IPS DF 6.9 (cell line): ENCODE measurements at regions not wholly inside any gene's neighbourhood (a gene's known extent, or its start where the extent isn't known, plus 50 kb on each side); places are given as distances from the start of the nearest gene placed in this dataset.

ENCODE experiments used
- DNase-seq: peaks from one replicate; pipeline ENCODE4 v3.0.0-alpha.2; 2013; ENCODE audit warnings: low read depth, low spot score
- H3K27ac ChIP-seq: one replicate; pipeline ENCODE4 v1.5.1; 2013; ENCODE audit warnings: low read length, control low read depth
- H3K27me3 ChIP-seq: 2 replicates; pipeline ENCODE4 v1.6.1; 2013; ENCODE audit warnings: mild to moderate bottlenecking, low read length; ENCODE audit not compliant: control insufficient read depth, insufficient read depth
- H3K36me3 ChIP-seq: 2 replicates; pipeline ENCODE4 v1.6.1; 2013; ENCODE audit warnings: low read length; ENCODE audit not compliant: control insufficient read depth, insufficient read depth
- H3K4me1 ChIP-seq: 2 replicates; pipeline ENCODE4 v1.6.1; 2013; ENCODE audit warnings: low read length; ENCODE audit not compliant: control insufficient read depth, insufficient read depth
- H3K4me3 ChIP-seq: 2 replicates; pipeline ENCODE4 v1.5.1; 2013; ENCODE audit warnings: mild to moderate bottlenecking, low read length
- H3K9me3 ChIP-seq: 2 replicates; pipeline ENCODE4 v1.6.1; 2013; ENCODE audit warnings: low read length, inconsistent platforms; ENCODE audit not compliant: control insufficient read depth, insufficient read depth
- WGBS: extraction: QIAGEN DNeasy Blood & Tissue Kit; methylation state at CpG from one replicate; pipeline ENCODE4 v1.1.7; 2013; ENCODE audit warnings: mixed read lengths, missing lambda C conversion rate; ENCODE audit not compliant: insufficient read length, insufficient coverage; 5-methylcytosine and 5-hydroxymethylcytosine counted together

- no peak overlapping the region for H3K27ac ChIP-seq
- DNase-seq: no peak
- no peaks in the 10 kb centered on the region for H3K9me3 ChIP-seq
- H3K27me3 ChIP-seq: no peaks in the 10 kb centered on the region
- H3K4me3 ChIP-seq: no peak overlapping the region
- H3K4me1 ChIP-seq: 0 out of 2 replicates have a peak, but pooled peaks cover 1% of the 10 kb centered on the region
- no peaks in the 10 kb centered on the region for H3K36me3 ChIP-seq
Measured at GRCh38 chr21:37967036-37967435, 50.8 kb upstream of the KCNJ6 start.

- WGBS: no CpG with 5 or more reads among the region's 3 CpGs
Measured at GRCh38 chr21:37968744-37969143, 52.5 kb upstream of the KCNJ6 start.

GRCh38 chr21:37970548-37970947 is 54.3 kb upstream of the KCNJ6 start:
- no peaks in the 10 kb centered on the region for H3K36me3 ChIP-seq
- no CpG with 5 or more reads among the region's 4 CpGs for WGBS
- no peak overlapping the region for H3K27ac ChIP-seq
- H3K9me3 ChIP-seq: no peaks in the 10 kb centered on the region
- no peaks in the 10 kb centered on the region for H3K27me3 ChIP-seq
- 0 out of 2 replicates have a peak, but pooled peaks cover 3% of the 10 kb centered on the region for H3K4me1 ChIP-seq
- H3K4me3 ChIP-seq: no peak overlapping the region
- DNase-seq: no peak

More at GRCh38 chr21:37968744-37969143, 52.5 kb upstream of the KCNJ6 start:
- Histone ChIP-seq H3K4me1 (0 out of 2 replicates have a peak, but pooled peaks cover 3% of the 10 kb centered on the region), H3K27me3 (no peaks in the 10 kb centered on the region), H3K36me3 (no peaks in the 10 kb centered on the region), H3K4me3 (no peak overlapping the region), H3K27ac (no peak overlapping the region), H3K9me3 (no peaks in the 10 kb centered on the region)
- no peak for DNase-seq

GRCh38 chr21:37971390-37971950 is 55.2 kb upstream of the KCNJ6 start:
- Histone ChIP-seq H3K27ac (no peak overlapping the region), H3K36me3 (no peaks in the 10 kb centered on the region), H3K27me3 (no peaks in the 10 kb centered on the region), H3K4me3 (no peak overlapping the region), H3K4me1 (0 out of 2 replicates have a peak, but pooled peaks cover 3% of the 10 kb centered on the region), H3K9me3 (no peaks in the 10 kb centered on the region)
- no CpG with 5 or more reads among the region's 6 CpGs for WGBS
- DNase-seq: no peak

- no CpG with 5 or more reads among the region's 6 CpGs for WGBS
- H3K27ac ChIP-seq: no peak overlapping the region
Measured at GRCh38 chr21:37974081-37974480, 57.8 kb upstream of the KCNJ6 start.

GRCh38 chr21:37982496-37983318 is 66.5 kb upstream of the KCNJ6 start:
- no peak for DNase-seq
- Histone ChIP-seq H3K36me3 (no peaks in the 10 kb centered on the region), H3K27ac (no peak overlapping the region), H3K4me3 (no peak overlapping the region), H3K9me3 (no peaks in the 10 kb centered on the region), H3K27me3 (no peaks in the 10 kb centered on the region), H3K4me1 (no peaks in the 10 kb centered on the region)
- whole genome bisulfite sequencing: no CpG with 5 or more reads among the region's 2 CpGs

More at GRCh38 chr21:37974081-37974480, 57.8 kb upstream of the KCNJ6 start:
- H3K9me3 ChIP-seq: no peaks in the 10 kb centered on the region
- 0 out of 2 replicates have a peak, but pooled peaks cover 1% of the 10 kb centered on the region for H3K4me1 ChIP-seq
- no peak for DNase-seq
- no peak overlapping the region for H3K4me3 ChIP-seq
- H3K27me3 ChIP-seq: no peaks in the 10 kb centered on the region
- no peaks in the 10 kb centered on the region for H3K36me3 ChIP-seq

- Histone ChIP-seq H3K27me3 (no peaks in the 10 kb centered on the region), H3K36me3 (no peaks in the 10 kb centered on the region), H3K27ac (no peak overlapping the region), H3K9me3 (no peaks in the 10 kb centered on the region), H3K4me1 (no peaks in the 10 kb centered on the region), H3K4me3 (no peak overlapping the region)
- DNase-seq: no peak
- WGBS: no CpG with 5 or more reads among the region's 5 CpGs
Measured at GRCh38 chr21:37983336-37984095, 67.3 kb upstream of the KCNJ6 start.

- H3K4me3 ChIP-seq: no peak overlapping the region
- DNase-seq: no peak
- H3K27ac ChIP-seq: no peak overlapping the region
- H3K36me3 ChIP-seq: no peaks in the 10 kb centered on the region
- WGBS: no CpG with 5 or more reads among the region's 2 CpGs
- no peaks in the 10 kb centered on the region for H3K4me1 ChIP-seq
- no peaks in the 10 kb centered on the region for H3K27me3 ChIP-seq
- H3K9me3 ChIP-seq: no peaks in the 10 kb centered on the region
Measured at GRCh38 chr21:37984416-37984815, 68.2 kb upstream of the KCNJ6 start.

- no peaks in the 10 kb centered on the region for H3K36me3 ChIP-seq
- no peaks in the 10 kb centered on the region for H3K9me3 ChIP-seq
- no peak for DNase-seq
- H3K4me1 ChIP-seq: no peaks in the 10 kb centered on the region
- H3K4me3 ChIP-seq: no peak overlapping the region
- no CpG with 5 or more reads among the region's 3 CpGs for WGBS
- no peaks in the 10 kb centered on the region for H3K27me3 ChIP-seq
- H3K27ac ChIP-seq: no peak overlapping the region
Measured at GRCh38 chr21:37986000-37986399, 69.7 kb upstream of the KCNJ6 start.

GRCh38 chr21:37986751-37987399 is 70.6 kb upstream of the KCNJ6 start:
- DNase-seq: no peak
- no peaks in the 10 kb centered on the region for H3K4me1 ChIP-seq
- no peaks in the 10 kb centered on the region for H3K36me3 ChIP-seq
- H3K27ac ChIP-seq: no peak overlapping the region
- no peak overlapping the region for H3K4me3 ChIP-seq
- no peaks in the 10 kb centered on the region for H3K9me3 ChIP-seq
- WGBS: no CpG with 5 or more reads among the region's 5 CpGs
- no peaks in the 10 kb centered on the region for H3K27me3 ChIP-seq
